ENCODE measurements at regions not wholly inside any gene's neighbourhood (a gene's known extent, or its start where the extent isn't known, plus 50 kb on each side); places are given as distances from the start of the nearest gene placed in this dataset.

DNA sequence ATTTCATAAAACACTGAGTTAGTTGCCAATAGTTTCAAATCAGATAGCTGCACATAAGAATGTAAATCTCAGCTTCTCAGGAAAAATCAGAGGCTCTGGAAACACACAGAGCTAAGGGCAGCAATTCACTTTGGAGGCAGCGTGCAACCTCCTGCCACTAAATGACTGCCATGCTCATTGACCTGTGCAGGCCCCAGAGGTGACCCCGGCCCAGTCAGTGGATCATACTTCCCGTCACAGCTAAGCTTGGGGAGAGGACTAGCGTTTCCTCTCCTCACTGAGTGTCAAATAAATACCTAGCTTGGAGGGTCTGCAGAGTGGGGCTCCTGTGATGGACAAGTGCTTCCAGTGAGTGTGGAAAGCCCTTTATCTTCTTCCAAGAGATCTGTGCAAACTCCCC lies 67.2 kb downstream of the UQCRFS1 start:
- TF ChIP-seq MYC (IDR thresholded peaks at IDR 0.05; ENCODE audit: borderline replicate concordance, low read length) (no peak), POLR2A (IDR thresholded peaks at IDR 0.05; ENCODE audit: low read length) (no peak), MAZ (IDR thresholded peaks at IDR 0.05; ENCODE audit: borderline replicate concordance, low read depth, low read length) (no peak), NR3C1 (IDR thresholded peaks at IDR 0.05) (no peak), BHLHE40 (IDR thresholded peaks at IDR 0.05; ENCODE audit: low read depth, low read length) (no peak), CEBPB (IDR thresholded peaks at IDR 0.05) (no peak), ZC3H11A (IDR thresholded peaks at IDR 0.05) (no peak), EP300 (IDR thresholded peaks at IDR 0.05) (no peak), GATA3 (IDR thresholded peaks at IDR 0.05; ENCODE audit: borderline replicate concordance) (no peak)
- TF ChIP-seq, protein P1, sequence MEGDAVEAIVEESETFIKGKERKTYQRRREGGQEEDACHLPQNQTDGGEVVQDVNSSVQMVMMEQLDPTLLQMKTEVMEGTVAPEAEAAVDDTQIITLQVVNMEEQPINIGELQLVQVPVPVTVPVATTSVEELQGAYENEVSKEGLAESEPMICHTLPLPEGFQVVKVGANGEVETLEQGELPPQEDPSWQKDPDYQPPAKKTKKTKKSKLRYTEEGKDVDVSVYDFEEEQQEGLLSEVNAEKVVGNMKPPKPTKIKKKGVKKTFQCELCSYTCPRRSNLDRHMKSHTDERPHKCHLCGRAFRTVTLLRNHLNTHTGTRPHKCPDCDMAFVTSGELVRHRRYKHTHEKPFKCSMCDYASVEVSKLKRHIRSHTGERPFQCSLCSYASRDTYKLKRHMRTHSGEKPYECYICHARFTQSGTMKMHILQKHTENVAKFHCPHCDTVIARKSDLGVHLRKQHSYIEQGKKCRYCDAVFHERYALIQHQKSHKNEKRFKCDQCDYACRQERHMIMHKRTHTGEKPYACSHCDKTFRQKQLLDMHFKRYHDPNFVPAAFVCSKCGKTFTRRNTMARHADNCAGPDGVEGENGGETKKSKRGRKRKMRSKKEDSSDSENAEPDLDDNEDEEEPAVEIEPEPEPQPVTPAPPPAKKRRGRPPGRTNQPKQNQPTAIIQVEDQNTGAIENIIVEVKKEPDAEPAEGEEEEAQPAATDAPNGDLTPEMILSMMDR (IDR thresholded peaks at IDR 0.05) = no peak
- TF ChIP-seq, protein P2, sequence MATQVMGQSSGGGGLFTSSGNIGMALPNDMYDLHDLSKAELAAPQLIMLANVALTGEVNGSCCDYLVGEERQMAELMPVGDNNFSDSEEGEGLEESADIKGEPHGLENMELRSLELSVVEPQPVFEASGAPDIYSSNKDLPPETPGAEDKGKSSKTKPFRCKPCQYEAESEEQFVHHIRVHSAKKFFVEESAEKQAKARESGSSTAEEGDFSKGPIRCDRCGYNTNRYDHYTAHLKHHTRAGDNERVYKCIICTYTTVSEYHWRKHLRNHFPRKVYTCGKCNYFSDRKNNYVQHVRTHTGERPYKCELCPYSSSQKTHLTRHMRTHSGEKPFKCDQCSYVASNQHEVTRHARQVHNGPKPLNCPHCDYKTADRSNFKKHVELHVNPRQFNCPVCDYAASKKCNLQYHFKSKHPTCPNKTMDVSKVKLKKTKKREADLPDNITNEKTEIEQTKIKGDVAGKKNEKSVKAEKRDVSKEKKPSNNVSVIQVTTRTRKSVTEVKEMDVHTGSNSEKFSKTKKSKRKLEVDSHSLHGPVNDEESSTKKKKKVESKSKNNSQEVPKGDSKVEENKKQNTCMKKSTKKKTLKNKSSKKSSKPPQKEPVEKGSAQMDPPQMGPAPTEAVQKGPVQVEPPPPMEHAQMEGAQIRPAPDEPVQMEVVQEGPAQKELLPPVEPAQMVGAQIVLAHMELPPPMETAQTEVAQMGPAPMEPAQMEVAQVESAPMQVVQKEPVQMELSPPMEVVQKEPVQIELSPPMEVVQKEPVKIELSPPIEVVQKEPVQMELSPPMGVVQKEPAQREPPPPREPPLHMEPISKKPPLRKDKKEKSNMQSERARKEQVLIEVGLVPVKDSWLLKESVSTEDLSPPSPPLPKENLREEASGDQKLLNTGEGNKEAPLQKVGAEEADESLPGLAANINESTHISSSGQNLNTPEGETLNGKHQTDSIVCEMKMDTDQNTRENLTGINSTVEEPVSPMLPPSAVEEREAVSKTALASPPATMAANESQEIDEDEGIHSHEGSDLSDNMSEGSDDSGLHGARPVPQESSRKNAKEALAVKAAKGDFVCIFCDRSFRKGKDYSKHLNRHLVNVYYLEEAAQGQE (IDR thresholded peaks at IDR 0.05) = no peak
- TF ChIP-seq, protein P3, sequence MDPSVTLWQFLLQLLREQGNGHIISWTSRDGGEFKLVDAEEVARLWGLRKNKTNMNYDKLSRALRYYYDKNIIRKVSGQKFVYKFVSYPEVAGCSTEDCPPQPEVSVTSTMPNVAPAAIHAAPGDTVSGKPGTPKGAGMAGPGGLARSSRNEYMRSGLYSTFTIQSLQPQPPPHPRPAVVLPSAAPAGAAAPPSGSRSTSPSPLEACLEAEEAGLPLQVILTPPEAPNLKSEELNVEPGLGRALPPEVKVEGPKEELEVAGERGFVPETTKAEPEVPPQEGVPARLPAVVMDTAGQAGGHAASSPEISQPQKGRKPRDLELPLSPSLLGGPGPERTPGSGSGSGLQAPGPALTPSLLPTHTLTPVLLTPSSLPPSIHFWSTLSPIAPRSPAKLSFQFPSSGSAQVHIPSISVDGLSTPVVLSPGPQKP (IDR thresholded peaks at IDR 0.05; ENCODE audit: low read depth, low read length) = no peak
- TF ChIP-seq, protein P4, sequence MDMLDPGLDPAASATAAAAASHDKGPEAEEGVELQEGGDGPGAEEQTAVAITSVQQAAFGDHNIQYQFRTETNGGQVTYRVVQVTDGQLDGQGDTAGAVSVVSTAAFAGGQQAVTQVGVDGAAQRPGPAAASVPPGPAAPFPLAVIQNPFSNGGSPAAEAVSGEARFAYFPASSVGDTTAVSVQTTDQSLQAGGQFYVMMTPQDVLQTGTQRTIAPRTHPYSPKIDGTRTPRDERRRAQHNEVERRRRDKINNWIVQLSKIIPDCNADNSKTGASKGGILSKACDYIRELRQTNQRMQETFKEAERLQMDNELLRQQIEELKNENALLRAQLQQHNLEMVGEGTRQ (IDR thresholded peaks at IDR 0.05) = no peak
- TF ChIP-seq, protein P5, sequence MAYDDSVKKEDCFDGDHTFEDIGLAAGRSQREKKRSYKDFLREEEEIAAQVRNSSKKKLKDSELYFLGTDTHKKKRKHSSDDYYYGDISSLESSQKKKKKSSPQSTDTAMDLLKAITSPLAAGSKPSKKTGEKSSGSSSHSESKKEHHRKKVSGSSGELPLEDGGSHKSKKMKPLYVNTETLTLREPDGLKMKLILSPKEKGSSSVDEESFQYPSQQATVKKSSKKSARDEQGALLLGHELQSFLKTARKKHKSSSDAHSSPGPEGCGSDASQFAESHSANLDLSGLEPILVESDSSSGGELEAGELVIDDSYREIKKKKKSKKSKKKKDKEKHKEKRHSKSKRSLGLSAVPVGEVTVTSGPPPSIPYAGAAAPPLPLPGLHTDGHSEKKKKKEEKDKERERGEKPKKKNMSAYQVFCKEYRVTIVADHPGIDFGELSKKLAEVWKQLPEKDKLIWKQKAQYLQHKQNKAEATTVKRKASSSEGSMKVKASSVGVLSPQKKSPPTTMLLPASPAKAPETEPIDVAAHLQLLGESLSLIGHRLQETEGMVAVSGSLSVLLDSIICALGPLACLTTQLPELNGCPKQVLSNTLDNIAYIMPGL (CRISPR knock-in tag; IDR thresholded peaks at IDR 0.05; ENCODE audit: borderline replicate concordance) = no peak

Measured in A549 (cell line).